Breast epithelium (tissue), 4 donors: ENCODE measurements at regions not wholly inside any gene's neighbourhood (a gene's known extent, or its start where the extent isn't known, plus 50 kb on each side); places are given as distances from the start of the nearest gene placed in this dataset.

Experiments
- DNase-seq, 2 donors: peaks; one replicate each; pipeline ENCODE4 v3.0.0-alpha.2; 2019; ENCODE audit warnings: low spot score in 2 of 2
- H3K27ac ChIP-seq, 2 donors: fragments of 200-600 bp; sonication (generic) in 1 of 2; one replicate each; pipeline ENCODE4 v1.5.1; 2016 to 2019; ENCODE audit warnings: mild to moderate bottlenecking in 1 of 2
- H3K27me3 ChIP-seq, 2 donors: fragments of 200-600 bp; sonication (generic) in 1 of 2; one replicate each; pipeline versions ENCODE4 v1.5.1 to v1.6.0; 2017 to 2019; ENCODE audit warnings: control low read depth in 1 of 2, mild to moderate bottlenecking in 1 of 2
- H3K36me3 ChIP-seq: fragments of 200-600 bp; one replicate; pipeline ENCODE4 v1.5.1; 2019
- H3K4me1 ChIP-seq, 2 donors: fragments of 200-600 bp; sonication (generic); one replicate each; pipeline ENCODE4 v1.5.1; 2016 to 2019; ENCODE audit warnings: control low read depth in 1 of 2
- H3K4me3 ChIP-seq, 3 donors: fragments of 200-600 bp; sonication (generic); 1 replicate in 2 of 3; 2 replicates in 1 of 3; pipeline ENCODE4 v1.5.1; 2016 to 2019; ENCODE audit warnings: mild to moderate bottlenecking in 3 of 3, moderate library complexity in 2 of 3
- H3K9me3 ChIP-seq, 2 donors: fragments of 200-600 bp; sonication (generic) in 1 of 2; one replicate each; pipeline ENCODE4 v1.5.1; 2016 to 2019; ENCODE audit warnings: control low read depth in 1 of 2
- POLR2A ChIP-seq: fragments of 450-650 bp; IDR thresholded peaks from one replicate; pipeline ENCODE4 v1.6.1; 2016; ENCODE audit warnings: antibody characterized with exemption, mild to moderate bottlenecking, moderate library complexity
- POLR2AphosphoS5 ChIP-seq, 3 donors: sonication (generic); formaldehyde crosslinking; IDR thresholded peaks; one replicate each; pipeline ENCODE4 v1.6.1; 2017; ENCODE audit warnings: antibody characterized with exemption in 3 of 3
- intact Hi-C: fragments of 100-400 bp; cut with DNase I; formaldehyde crosslinking; loops from one replicate; pipeline ENCODE4 v1.15.1; 2023; ENCODE audit warnings: low total_unique reads
- TF ChIP-seq, protein P1 (sequence below), 3 donors: fragments of 450-650 bp; IDR thresholded peaks; one replicate each; pipeline ENCODE4 v1.5.1; 2016 to 2017; ENCODE audit warnings: antibody characterized with exemption in 3 of 3, mild to moderate bottlenecking in 3 of 3, moderate library complexity in 3 of 3

DNA sequence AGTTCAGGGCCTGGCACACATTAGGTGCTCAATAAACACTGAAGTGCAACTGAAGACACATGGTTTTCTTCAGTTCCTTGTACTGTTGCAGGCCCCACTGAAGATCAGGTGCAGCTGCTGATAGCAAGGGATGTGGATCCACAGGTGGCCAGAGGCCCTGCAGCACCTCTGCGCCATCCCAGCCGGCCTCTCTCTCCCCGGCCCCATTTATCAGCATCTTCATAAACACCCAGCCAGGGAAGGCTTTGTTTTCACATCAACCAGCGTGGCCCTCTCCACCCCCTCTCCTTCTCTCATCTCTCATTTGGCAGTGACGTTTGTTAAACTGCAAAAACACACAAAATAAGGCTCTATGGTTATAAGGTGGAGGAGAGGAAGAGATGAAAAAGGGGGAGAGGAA lies 528.8 kb downstream of the BUD13 start:
- no peaks in the 10 kb centered on the region for H3K4me1 ChIP-seq
- no peaks in the 10 kb centered on the region for H3K36me3 ChIP-seq
- H3K4me3 ChIP-seq: no peak overlapping the region
- intact Hi-C loops: no loop called here
- H3K9me3 ChIP-seq: no peaks in the 10 kb centered on the region
- H3K27me3 ChIP-seq: no peaks in the 10 kb centered on the region
- TF ChIP-seq POLR2A (no peak), POLR2AphosphoS5 (IDR thresholded peaks at IDR 0.05) (no peak)
- TF ChIP-seq, protein P1, sequence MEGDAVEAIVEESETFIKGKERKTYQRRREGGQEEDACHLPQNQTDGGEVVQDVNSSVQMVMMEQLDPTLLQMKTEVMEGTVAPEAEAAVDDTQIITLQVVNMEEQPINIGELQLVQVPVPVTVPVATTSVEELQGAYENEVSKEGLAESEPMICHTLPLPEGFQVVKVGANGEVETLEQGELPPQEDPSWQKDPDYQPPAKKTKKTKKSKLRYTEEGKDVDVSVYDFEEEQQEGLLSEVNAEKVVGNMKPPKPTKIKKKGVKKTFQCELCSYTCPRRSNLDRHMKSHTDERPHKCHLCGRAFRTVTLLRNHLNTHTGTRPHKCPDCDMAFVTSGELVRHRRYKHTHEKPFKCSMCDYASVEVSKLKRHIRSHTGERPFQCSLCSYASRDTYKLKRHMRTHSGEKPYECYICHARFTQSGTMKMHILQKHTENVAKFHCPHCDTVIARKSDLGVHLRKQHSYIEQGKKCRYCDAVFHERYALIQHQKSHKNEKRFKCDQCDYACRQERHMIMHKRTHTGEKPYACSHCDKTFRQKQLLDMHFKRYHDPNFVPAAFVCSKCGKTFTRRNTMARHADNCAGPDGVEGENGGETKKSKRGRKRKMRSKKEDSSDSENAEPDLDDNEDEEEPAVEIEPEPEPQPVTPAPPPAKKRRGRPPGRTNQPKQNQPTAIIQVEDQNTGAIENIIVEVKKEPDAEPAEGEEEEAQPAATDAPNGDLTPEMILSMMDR (IDR thresholded peaks at IDR 0.05): no peak
- no peak for DNase-seq
- no peak overlapping the region for H3K27ac ChIP-seq

DNA sequence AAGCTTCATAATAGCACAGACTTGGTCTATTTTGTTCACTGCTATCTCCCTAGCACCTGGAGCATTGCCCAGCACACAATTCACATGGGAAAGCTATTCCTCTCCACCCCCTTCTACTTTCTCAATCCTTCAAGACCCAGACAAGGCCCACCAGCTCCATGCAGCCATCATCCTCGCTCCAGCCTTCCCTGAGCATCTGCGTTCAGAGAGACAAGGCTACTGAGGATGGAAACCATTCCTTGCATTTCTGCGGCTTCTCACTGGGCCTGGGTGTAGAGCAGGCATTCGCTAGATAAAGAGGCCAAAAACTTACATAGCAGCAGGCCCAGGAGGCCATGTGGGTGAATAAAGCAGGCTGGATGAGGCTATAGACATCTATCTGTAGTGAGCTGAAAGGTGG lies 530.8 kb downstream of the BUD13 start:
- DNase-seq: no peak
- H3K27me3 ChIP-seq: no peaks in the 10 kb centered on the region
- H3K9me3 ChIP-seq: no peaks in the 10 kb centered on the region
- H3K27ac ChIP-seq: no peak overlapping the region
- H3K4me1 ChIP-seq: no peaks in the 10 kb centered on the region
- TF ChIP-seq POLR2A (no peak), POLR2AphosphoS5 (IDR thresholded peaks at IDR 0.05) (no peak)
- TF ChIP-seq, protein P1 (IDR thresholded peaks at IDR 0.05): no peak
- no peak overlapping the region for H3K4me3 ChIP-seq
- H3K36me3 ChIP-seq: no peaks in the 10 kb centered on the region
- intact Hi-C loops: no loop called here

GRCh38 chr11:116240710-116241109 lies 532.1 kb downstream of the BUD13 start:
- intact Hi-C loops: no loop called here
- H3K9me3 ChIP-seq: no peaks in the 10 kb centered on the region
- no peak overlapping the region for H3K4me3 ChIP-seq
- TF ChIP-seq, protein P1 (IDR thresholded peaks at IDR 0.05): no peak
- peak in 1 of 3 donors; percentile 27 for TF ChIP-seq POLR2AphosphoS5 (IDR thresholded peaks at IDR 0.05)
- DNase-seq: no peak
- H3K27ac ChIP-seq: no peak overlapping the region
- no peaks in the 10 kb centered on the region for H3K27me3 ChIP-seq
- no peaks in the 10 kb centered on the region for H3K36me3 ChIP-seq
- no peaks in the 10 kb centered on the region for H3K4me1 ChIP-seq

GRCh38 chr11:116239247-116239646 lies 533.5 kb downstream of the BUD13 start:
- Histone ChIP-seq H3K4me1 (no peaks in the 10 kb centered on the region), H3K4me3 (no peak overlapping the region), H3K9me3 (no peaks in the 10 kb centered on the region), H3K27me3 (no peaks in the 10 kb centered on the region), H3K36me3 (no peaks in the 10 kb centered on the region), H3K27ac (no peak overlapping the region)
- intact Hi-C loops: no loop called here
- no peak for DNase-seq
- TF ChIP-seq POLR2A: no peak
- TF ChIP-seq POLR2AphosphoS5 (IDR thresholded peaks at IDR 0.05): no peak
- TF ChIP-seq, protein P1 (IDR thresholded peaks at IDR 0.05): no peak

GRCh38 chr11:116234989-116235568 lies 537.7 kb downstream of the BUD13 start:
- TF ChIP-seq POLR2A: no peak
- TF ChIP-seq, protein P1 (IDR thresholded peaks at IDR 0.05): no peak
- TF ChIP-seq POLR2AphosphoS5 (IDR thresholded peaks at IDR 0.05): no peak
- Histone ChIP-seq H3K4me1 (no peaks in the 10 kb centered on the region), H3K4me3 (no peak overlapping the region), H3K36me3 (no peaks in the 10 kb centered on the region), H3K27ac (peak overlapping the region in 1 of 2 donors; percentile 25), H3K27me3 (no peaks in the 10 kb centered on the region), H3K9me3 (no peaks in the 10 kb centered on the region)
- intact Hi-C loops: no loop called here
- DNase-seq: no peak
